Amygdala (tissue), 56 donors: ENCODE measurements at regions not wholly inside any gene's neighbourhood (a gene's known extent, or its start where the extent isn't known, plus 50 kb on each side); places are given as distances from the start of the nearest gene placed in this dataset.

ENCODE experiments used
- DNase-seq, 56 donors: peaks; one replicate each; lab custom pipeline; 2025; lab: John Stamatoyannopoulos, UW

DNA sequence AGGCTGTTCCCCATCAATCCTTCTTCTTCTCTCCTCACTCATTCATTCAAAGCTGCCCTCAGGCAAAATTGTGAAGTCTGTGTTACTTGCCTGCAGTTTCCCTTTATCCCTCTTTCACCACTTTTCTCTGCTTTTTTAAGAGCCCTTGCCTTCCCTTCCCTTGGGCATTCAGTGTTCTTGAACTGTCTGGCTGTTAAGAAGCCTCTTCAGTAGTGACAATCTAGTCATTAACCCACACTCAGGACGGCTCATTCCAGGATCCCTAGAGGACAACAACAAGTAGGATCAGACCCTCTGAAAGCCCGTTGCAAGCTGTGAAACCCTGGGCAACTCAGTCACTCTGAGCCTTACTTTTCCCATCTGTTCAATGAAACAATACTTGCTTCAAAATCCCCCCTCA lies 615.7 kb downstream of the EPHA4 start:
- DNase-seq = no peak

DNA sequence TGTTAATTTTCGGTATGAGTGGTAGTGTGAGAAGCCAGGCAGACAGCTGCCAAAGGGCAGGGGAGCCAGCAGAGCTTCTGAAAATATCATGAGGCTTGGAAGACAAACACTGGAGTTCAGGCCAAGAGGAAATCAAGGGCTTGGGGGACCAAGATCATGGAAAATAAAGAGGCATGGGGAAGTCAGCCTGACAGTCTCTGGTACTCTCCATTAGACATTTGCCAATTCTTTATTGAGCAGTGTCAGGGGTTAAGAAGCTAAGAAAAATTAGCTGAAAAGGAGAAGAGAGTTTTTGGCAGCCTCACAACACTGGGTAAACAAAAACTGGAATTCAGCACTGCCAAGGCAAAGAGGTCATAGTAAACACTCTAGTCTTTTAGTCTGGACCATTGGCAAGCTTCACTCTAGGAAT lies 612.7 kb downstream of the EPHA4 start:
- DNase-seq = peak in 20 of 56 donors; percentile 0 to 45 (median 4)

DNA sequence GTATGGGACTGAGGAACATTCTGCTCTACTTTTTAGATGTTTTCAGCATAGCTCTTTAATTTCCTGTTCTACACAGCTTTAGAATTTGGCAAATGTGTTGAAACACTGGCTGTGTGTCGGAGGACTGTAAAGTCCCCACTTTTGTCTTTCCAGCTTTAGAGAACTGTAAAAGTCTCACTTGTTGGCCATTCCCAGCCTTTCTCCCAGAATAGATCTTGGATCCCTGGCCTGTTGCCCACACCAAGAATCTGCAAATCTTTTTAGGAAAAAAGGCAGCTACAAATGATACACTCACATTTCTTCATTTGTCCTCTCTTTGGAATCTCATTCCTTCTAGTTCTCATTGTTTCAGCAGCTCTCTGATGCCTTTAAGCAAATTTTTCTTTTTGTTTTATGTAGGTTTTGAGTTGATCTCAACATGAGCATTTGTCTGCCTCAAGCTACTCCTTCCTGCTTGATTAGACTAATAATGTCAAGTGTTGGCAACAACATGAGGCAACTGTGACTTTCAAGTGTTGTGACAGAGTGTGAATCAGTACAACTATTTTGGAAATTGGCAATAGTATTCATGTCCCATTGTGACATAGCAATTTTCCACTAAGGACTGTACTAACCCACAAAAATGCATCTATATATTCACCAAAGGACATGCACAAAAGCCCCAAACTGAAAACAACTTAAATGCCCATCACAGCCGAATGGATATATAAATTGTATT lies 610.8 kb downstream of the EPHA4 start:
- DNase-seq = no peak

DNA sequence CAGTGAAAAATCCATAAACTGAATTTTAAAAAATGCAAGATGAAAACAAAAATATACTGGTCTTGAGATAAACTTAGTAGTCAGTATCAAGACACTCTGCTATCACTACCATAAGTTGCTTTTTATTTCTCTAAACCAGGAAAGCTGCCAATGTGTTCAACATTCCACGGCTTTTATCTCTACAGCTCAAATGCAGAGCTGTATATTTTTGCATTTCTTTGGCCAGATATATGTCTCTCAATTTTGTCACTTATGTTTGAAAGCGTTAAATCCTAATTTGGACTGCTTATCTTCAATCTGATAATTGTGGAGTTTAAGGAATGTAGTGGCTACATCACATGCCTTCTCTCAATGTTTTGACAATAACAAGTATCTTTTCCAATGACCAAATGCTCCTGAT lies 609.5 kb downstream of the EPHA4 start:
- no peak for DNase-seq

DNA sequence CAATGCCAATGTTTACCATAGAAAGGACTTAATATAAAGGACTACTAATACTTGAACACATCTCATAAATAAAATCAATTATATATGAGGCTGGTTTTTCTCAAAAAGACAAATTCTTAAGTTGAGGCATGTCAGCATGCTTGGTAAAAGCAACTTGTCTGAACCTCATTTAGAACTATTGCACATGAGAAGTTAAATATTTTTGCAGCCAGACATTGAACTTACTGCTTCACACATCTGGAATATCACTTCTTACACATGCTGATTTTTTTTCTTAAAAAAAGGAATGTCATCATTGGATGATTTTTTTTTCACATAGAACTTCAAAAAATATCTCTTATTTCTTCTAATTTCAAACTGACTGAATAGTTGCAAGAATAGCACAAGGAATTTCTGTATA lies 609.0 kb downstream of the EPHA4 start:
- DNase-seq = no peak

DNA sequence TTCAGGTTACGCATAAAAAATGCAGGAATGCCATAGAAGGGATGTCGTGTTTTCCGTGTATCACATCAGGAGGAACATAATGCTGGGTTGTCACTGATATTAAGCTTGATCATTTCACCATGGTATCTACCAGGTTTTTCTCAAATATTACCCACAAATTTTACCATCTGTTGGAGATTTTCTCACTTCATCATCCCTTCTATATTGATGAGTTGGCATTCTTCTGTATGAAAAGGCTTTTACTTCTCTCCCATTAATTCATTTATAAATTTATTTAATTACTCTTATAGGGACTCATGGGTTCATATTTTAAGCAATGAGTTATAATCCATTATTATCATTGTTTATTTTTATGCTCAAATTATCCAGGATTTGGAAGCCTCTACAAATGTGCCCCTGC lies 608.2 kb downstream of the EPHA4 start:
- no peak for DNase-seq

DNA sequence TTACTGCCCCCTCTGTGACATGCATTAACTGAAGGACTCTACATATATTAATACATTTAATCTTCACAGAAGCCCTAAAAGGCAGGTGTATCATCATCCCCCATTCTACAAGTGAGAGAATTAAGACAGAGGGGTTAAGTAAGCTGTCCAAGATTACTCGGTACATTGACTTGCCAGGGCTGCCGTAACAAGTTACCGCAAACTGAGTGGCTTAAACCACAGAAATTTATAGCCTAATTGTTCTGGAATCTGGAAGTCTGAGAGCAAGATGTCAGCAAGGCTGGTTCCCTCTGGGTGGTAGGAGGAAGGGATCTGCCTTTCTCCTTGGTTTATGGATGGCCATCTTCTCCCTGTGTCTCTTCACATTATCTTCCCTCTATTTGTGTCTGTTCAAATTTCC lies 605.5 kb downstream of the EPHA4 start:
- DNase-seq = no peak

DNA sequence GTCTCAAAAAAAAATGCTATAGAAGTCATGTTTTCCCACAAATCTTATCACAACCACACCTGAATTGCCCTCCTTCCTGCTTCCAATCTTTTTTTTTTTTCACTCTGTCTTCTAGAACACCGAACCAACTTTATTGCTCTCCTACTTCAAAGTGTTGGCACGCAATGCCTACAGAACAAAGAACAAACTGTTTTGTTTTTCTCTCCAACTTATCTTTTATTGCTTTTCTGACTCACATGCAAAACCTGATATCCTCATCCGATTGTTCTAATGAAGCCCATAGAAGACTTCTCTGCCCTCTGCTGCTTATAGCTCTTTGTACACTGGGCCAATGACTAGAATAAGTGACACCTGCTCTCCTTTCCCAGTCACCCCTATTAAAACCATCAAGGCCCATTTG lies 602.8 kb downstream of the EPHA4 start:
- DNase-seq = no peak

DNA sequence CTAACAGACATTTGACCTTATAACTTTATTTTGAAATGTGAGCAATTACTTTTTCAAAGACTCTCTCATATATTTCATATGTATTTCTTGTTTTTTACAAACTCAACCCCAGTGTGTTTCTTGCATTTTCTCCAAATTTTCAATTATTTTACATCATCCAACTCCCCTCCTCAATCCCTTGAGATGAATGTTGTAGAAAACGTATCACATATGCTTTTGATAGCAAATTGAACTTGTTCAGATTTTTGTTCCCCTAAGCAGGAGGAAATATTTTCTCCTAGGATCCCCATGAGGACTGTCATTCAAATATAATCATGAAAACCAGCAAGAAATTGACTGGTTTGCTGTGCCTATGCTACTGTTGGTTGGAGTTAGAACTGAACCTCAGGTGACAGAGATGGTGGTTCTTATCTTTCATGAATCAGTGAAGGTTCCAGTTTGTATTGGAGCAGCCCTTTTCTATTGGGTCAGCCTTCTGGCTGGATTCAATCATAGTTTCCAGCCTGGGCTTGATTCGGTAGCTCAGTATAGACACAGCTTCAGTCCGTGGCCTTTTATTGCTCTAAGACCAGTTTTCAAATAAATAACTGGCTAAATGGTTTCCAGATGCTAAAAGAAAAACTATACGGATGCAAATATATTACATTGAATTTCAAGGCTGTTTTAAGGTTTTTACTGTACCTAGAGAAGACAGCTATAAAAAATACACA lies 591.0 kb downstream of the EPHA4 start:
- DNase-seq = no peak

DNA sequence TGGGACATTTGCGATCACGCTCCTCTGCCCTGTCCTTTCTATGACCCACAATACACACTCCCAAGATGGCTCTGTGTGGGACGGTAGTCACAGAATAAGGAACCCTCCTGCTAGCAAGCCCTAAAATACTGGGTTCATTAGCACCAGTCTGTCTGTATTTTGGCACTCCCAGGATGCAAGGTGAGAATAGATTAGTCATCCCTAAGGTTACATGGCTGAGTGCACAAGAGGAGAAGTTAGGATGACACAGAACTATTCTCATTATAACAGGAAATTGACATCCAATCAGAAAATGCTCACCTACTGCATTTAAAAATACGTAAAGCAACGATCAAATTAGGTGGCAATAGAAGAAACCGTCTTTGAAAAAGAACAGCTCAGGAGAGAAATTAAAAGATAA lies 590.2 kb downstream of the EPHA4 start:
- no peak for DNase-seq

DNA sequence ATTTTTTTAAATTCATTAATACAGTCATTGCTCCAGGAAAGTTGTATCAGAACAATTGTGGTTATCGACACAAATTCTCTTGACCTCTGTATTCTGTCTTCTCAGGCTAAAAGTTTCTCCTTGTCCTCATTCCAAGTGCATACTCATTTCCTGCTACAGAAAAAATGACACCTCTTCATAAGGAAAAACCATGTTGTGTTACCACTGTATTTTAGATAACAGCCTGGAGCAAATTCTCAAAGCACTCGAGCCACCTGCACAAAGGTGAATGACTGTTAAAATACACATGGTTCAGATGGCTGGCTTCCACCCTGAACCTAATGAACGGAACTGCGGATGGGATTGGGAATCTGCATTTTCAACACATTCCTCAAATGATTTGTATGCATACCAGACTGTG lies 586.5 kb downstream of the EPHA4 start:
- DNase-seq = no peak

DNA sequence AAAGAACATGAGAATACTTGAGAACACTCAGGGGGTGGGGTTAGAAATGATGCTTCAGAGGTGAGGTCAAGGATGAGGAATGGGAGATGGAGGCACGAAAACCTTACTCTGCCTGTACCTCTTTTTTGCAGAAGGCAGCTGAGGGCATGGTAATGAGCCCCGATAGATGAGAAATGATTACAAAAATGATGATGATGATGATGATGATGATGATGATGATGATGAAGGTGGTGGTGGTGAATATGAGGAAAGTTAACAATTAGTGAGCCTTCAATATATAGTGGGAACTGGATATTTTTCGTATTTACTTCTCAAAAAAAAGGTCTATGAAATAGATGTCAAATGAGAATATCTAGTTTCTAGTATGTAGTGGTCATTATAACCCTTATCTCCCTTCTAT lies 584.3 kb downstream of the EPHA4 start:
- DNase-seq = no peak

DNA sequence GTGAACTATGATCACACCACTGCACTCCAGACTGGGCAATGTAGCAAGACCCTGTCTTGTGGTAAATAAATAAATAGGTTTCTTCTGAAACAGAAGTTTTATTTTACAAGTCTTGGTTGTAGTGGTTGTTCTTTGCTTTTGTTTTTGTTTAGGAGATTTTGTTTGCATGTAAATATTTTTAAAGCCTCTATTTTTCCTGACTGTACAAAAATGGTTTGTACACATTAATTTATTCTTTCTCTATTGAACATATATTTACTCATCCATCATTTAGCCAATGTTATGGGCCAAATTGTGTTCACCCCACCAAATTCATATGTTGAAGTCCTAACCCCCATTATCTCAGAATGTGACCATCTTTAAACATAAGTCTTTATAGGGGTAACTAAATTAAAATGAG lies 580.1 kb downstream of the EPHA4 start:
- DNase-seq = no peak

DNA sequence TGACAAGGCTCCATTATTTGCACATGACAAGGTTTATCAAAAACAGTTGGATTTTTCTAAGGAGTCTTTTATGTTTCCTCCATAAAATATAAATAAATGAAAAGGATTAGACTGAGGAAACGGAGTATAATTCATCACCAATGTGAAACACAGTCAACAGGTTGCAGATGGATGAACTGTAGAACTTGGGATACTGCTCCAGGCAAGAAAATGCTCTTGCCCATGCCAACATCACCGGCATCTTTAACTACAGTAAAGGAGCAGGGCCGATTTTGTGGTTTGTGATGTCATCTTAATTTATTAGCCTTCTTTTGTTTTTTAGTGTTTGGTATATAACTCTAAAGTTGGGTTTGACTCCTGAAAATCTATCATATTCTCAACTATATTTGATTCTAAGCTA lies 577.3 kb downstream of the EPHA4 start:
- no peak for DNase-seq

DNA sequence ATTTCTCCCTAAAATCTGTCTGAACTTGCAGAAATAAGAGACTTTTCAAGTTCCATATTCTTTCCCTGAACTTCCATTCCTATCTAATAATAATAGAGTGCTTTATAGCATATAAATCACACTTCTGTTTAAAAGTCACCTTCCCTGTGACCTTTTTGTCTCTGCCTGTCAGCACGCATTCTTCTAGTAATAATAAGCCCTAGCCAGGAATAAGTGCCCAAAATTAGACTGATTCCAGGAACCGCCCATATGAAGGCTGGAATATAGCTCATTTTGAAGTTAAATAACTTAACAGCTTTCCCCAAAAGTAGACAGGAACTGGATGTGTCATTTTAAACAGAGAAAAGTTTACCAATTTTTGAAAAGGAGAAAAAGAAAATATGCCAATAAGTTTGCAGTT lies 576.5 kb downstream of the EPHA4 start:
- no peak for DNase-seq

DNA sequence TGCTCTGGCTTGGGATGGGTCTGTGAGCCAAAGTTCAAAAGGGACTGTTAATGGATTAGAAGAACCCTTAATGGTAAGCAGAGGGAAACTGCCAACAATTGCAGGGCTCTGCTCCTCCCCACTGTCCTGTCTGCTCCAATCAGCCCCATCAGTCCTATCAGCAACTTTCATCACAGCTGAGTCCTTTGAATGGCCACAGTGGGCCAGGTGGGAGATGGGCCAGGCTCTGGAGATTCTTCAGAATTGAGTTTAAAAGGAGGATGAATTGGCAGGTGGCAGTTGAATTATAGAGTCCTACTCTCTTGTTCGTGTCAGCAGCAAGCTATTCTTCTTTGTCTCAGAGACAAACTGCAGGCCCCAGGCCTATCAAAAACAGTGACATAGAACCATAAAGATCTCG lies 573.9 kb downstream of the EPHA4 start:
- DNase-seq = no peak

DNA sequence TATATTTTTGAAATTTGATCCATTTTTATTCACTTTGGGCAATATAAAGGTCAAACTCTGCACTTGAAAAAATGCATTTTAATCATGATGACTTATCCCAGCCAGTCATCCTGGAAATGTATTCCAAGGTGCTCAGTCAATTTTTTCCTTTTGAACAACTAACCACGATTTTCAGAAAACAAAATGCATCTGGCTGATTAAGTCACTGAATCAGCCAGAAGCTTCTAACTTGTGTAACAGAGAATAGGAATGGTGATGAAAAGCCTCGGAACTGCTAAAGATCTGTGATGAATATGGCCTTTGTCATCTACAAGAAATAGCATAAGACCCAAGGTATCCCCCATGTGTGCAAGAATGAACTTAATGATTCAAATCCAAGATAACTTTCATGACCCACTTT lies 572.7 kb downstream of the EPHA4 start:
- DNase-seq = no peak

DNA sequence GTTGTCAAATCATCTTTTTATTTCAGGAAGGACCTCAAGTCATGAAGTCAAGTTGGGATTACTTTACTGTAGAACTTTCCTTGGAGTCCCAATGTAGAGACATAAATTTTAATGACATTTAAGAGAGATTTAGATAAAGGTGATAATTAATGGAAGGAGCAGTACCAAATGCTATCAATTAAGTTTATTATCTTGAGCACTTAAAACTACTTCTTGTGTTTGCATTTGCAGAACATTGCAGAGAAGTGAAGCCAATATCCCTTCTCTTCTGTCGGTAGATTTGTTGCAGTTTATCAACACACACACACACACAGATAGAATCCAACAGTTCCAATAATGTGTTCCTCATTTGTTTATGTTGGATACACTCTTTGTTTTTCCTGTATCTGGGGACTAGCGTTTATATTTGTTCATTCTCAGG lies 570.7 kb downstream of the EPHA4 start:
- DNase-seq = no peak

DNA sequence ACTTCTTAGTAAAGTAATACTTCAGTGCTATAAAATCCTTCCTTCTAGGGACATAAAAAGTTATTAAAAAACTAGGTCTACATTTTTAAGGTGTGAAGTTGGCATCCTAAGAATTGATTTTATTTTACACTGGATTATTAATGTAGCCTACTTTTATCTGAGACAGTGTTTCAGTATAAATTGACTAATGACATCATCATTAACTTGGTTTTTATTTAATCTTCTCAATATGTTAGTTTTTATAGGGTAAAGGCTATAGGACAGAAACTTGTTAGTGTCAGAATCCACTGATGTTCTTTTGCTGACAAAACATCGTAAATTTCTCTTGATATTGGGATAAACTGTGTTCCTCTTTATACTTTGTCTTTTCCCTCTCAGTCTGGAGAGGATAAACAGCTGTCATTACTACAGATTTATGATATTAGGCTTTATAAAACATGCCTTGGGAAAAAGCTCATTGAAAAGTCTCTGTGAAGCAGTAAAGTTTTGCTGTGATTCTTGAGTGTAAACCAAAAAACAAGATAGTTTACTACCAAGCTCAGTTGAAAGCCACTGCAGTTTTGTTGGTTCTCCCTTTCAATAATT lies 569.9 kb downstream of the EPHA4 start:
- DNase-seq = no peak

DNA sequence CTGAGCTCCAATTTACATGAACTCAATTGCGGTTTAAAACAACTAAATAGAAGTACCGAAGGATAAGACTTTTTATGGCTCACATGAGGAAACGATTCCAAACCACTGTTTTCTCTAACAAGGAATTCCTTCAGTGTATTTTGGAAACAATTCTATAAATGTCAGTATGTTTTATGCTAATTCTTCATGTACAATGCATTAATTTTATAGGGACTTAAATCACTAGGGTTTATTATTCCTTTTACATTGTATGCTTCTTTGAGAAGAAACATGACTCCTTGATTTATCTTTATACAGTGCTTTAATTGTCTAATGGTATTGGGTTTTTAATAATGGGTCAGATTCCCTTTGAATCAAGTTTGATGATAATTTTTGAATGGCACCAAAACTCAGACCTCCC lies 566.8 kb downstream of the EPHA4 start:
- DNase-seq = no peak

DNA sequence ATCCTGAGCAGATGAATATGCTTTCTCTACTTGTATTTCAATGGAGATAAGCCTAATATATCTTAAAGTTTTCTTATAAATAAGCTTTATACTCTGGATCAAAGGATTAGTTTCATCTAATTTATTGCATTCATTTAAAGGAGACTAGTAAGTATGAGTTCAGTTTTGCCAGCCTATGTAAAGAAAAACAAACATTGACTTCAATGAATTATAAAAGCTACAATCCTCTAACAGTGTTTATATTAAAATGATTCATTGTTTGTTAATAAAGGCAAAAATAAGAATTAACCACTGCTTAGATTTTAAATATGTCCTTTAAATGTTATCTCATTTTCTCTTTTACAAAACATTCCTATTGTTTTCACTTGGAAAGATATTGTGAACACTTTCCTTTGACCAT lies 566.0 kb downstream of the EPHA4 start:
- DNase-seq = no peak

DNA sequence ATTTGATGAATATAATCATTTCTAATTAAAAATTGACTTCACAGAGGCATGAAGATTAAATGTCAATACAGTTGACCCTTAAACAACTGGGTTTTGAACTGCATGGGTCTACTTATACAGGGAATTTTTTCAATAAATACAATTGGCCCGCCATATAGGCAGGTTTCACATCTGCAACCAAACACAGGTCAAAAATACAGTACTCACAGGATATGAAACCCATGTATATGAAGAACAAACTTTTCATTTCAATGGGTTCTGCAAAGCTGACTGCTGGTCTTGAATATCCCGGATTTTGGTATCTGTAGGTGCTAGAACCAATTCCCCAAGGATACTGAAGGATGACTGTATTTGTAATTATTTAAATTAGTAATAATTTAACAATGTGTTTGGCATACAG lies 555.6 kb downstream of the EPHA4 start:
- no peak for DNase-seq
